GM12878 (cell line): ENCODE measurements at regions not wholly inside any gene's neighbourhood (a gene's known extent, or its start where the extent isn't known, plus 50 kb on each side); places are given as distances from the start of the nearest gene placed in this dataset.

Experiments used
- ASH2L ChIP-seq: fragments of 300-600, 200-600 bp; sonication (generic); IDR thresholded peaks from 2 replicates; pipeline ENCODE4 v1.6.1; 2017; ENCODE audit warnings: low read depth, mild to moderate bottlenecking, borderline replicate concordance
- ATF7 ChIP-seq: fragments of 450-650 bp; IDR thresholded peaks from 2 replicates; pipeline ENCODE4 v1.6.1; 2016; ENCODE audit warnings: low read depth, mild to moderate bottlenecking
- BCLAF1 ChIP-seq: fragments of 450-650 bp; IDR thresholded peaks from 2 replicates; pipeline ENCODE4 v1.6.1; 2017; ENCODE audit warnings: antibody characterized with exemption, mild to moderate bottlenecking, moderate library complexity
- BRCA1 ChIP-seq: IDR thresholded peaks from 2 replicates; pipeline ENCODE4 v1.6.1; 2011; ENCODE audit warnings: low read depth, low read length, improper control_type of control experiment
- CHD1 ChIP-seq: IDR thresholded peaks from 2 replicates; pipeline ENCODE4 v1.6.1; 2012; ENCODE audit warnings: low read depth, low read length, improper control_type of control experiment
- CHD4 ChIP-seq: fragments of 200-600 bp; sonication (generic); IDR thresholded peaks from 2 replicates; pipeline ENCODE4 v1.6.1; 2016; ENCODE audit warnings: mild to moderate bottlenecking
- ELK1 ChIP-seq: IDR thresholded peaks from 2 replicates; pipeline ENCODE4 v1.6.1; 2012; ENCODE audit warnings: low read depth, low read length, improper control_type of control experiment
- EP300 ChIP-seq, 2 experiments: fragments of 150-350 bp in 1 of 2; IDR thresholded peaks; 2 replicates each; pipeline ENCODE4 v1.6.1; 2011 to 2012; ENCODE audit warnings: low read depth in 2 of 2, low read length in 2 of 2, borderline replicate concordance in 1 of 2, improper control_type of control experiment in 1 of 2, inconsistent platforms in 1 of 2; ENCODE audit not compliant: control insufficient read depth in 1 of 2
- FOXK2 ChIP-seq: fragments of 450-650 bp; IDR thresholded peaks from 2 replicates; pipeline ENCODE4 v1.6.1; 2017; ENCODE audit warnings: mild to moderate bottlenecking, moderate library complexity
- MAX ChIP-seq: IDR thresholded peaks from 2 replicates; pipeline ENCODE4 v1.6.1; 2012; ENCODE audit warnings: low read depth, low read length, improper control_type of control experiment
- NKRF ChIP-seq: fragments of 450-650 bp; conservative IDR thresholded peaks from 2 replicates; pipeline ENCODE4 v1.6.1; 2017; ENCODE audit warnings: mild to moderate bottlenecking, moderate library complexity
- PML ChIP-seq: IDR thresholded peaks from 2 replicates; pipeline ENCODE4 v1.6.1; 2012; ENCODE audit warnings: low read length, inconsistent platforms
- POLR2AphosphoS2 ChIP-seq: IDR thresholded peaks from 2 replicates; pipeline ENCODE4 v1.6.1; 2011; ENCODE audit warnings: low read depth, mild to moderate bottlenecking, low read length, improper control_type of control experiment, moderate library complexity
- RELB ChIP-seq: fragments of 450-650 bp; IDR thresholded peaks from 2 replicates; pipeline ENCODE4 v1.6.1; 2017; ENCODE audit warnings: low read depth, mild to moderate bottlenecking, moderate library complexity
- SKIL ChIP-seq: fragments of 450-650 bp; IDR thresholded peaks from 2 replicates; pipeline ENCODE4 v1.6.1; 2017; ENCODE audit warnings: mild to moderate bottlenecking, low read depth, inconsistent platforms; ENCODE audit not compliant: poor library complexity, severe bottlenecking
- ZBED1 ChIP-seq: IDR thresholded peaks from 2 replicates; pipeline ENCODE4 v1.6.1; 2016; ENCODE audit warnings: borderline replicate concordance
- ZNF207 ChIP-seq: fragments of 450-650 bp; IDR thresholded peaks from 2 replicates; pipeline ENCODE4 v1.6.1; 2014; ENCODE audit warnings: antibody characterized with exemption, mild to moderate bottlenecking, borderline replicate concordance
- ZNF217 ChIP-seq: fragments of 450-650 bp; IDR thresholded peaks from 2 replicates; pipeline ENCODE4 v1.6.1; 2017; ENCODE audit warnings: antibody characterized with exemption, mild to moderate bottlenecking
- ZSCAN29 ChIP-seq: fragments of 450-650 bp; IDR thresholded peaks from 2 replicates; pipeline ENCODE4 v1.6.1; 2017; ENCODE audit warnings: mild to moderate bottlenecking, moderate library complexity

GRCh38 chr15:38631119-38632075 lies 66.8 kb upstream of the RASGRP1 start (continued):
- TF ChIP-seq SKIL (peak; percentile 71), ATF7 (peak; percentile 90), ELK1 (no peak), PML (no peak), RELB (peak; percentile 78; the same call in 1 of the 2 replicates), CHD1 (no peak), ZSCAN29 (no peak), BCLAF1 (no peak), ZNF207 (no peak), ZNF217 (no peak), ZBED1 (no peak), CHD4 (no peak), EP300 (IDR thresholded peaks at IDR 0.05; ENCODE audit: borderline replicate concordance in 1 of 2, control insufficient read depth in 1 of 2, low read depth in 2 of 2, low read length in 2 of 2) (no peak; a peak in 2 of 4 replicates), BRCA1 (no peak), POLR2AphosphoS2 (no peak), MAX (no peak), ASH2L (no peak), NKRF (no peak), FOXK2 (no peak)
